ENCODE measurements at regions not wholly inside any gene's neighbourhood (a gene's known extent, or its start where the extent isn't known, plus 50 kb on each side); places are given as distances from the start of the nearest gene placed in this dataset.

- intact Hi-C loops (cut with DNase I): loop anchor here (5.0 kb wide), 2 partner anchors 37 to 57 kb away; no protein-coding TSS in a partner anchor
- no peaks in the 10 kb centered on the region for H3K9me3 ChIP-seq
- no peak overlapping the region for H3K27ac ChIP-seq
- H3K36me3 ChIP-seq: no peaks in the 10 kb centered on the region
- no peak for DNase-seq
- no peak overlapping the region for H3K4me3 ChIP-seq
- H3K4me1 ChIP-seq: peaks cover 3% of the 10 kb centered on the region
- peaks cover 68% of the 10 kb centered on the region for H3K27me3 ChIP-seq
- H3K9ac ChIP-seq (ENCODE audit: low read depth in 2 of 2, low read length in 2 of 2): no peak overlapping the region
- no peak for TF ChIP-seq CTCF (IDR thresholded peaks at IDR 0.05)
These were observed 51.8 kb upstream of the BCOR start for GRCh38 chrX:40149286-40150175.

GRCh38 chrX:40148385-40149285 lies 50.9 kb upstream of the BCOR start:
- intact Hi-C loops (cut with DNase I): loop anchor here (5.0 kb wide), 1 partner anchor 36 kb away; no protein-coding TSS in a partner anchor
- Histone ChIP-seq H3K9me3 (no peaks in the 10 kb centered on the region), H3K4me3 (no peak overlapping the region), H3K9ac (ENCODE audit: low read depth in 2 of 2, low read length in 2 of 2) (peak overlapping the region; percentile 19 to 39), H3K27ac (no peak overlapping the region), H3K36me3 (no peaks in the 10 kb centered on the region), H3K27me3 (peaks cover 62% of the 10 kb centered on the region), H3K4me1 (peaks cover 3% of the 10 kb centered on the region)
- TF ChIP-seq CTCF (IDR thresholded peaks at IDR 0.05): no peak
- peak; percentile 62 for DNase-seq

GRCh38 chrX:40147971-40148370 lies 50.2 kb upstream of the BCOR start:
- H3K27ac ChIP-seq: no peak overlapping the region
- peaks cover 3% of the 10 kb centered on the region for H3K4me1 ChIP-seq

More at GRCh38 chrX:40147971-40148370, 50.2 kb upstream of the BCOR start:
- Histone ChIP-seq H3K9ac (ENCODE audit: low read depth in 2 of 2, low read length in 2 of 2) (no peak overlapping the region), H3K36me3 (no peaks in the 10 kb centered on the region), H3K27me3 (peaks cover 59% of the 10 kb centered on the region), H3K9me3 (no peaks in the 10 kb centered on the region), H3K4me3 (no peak overlapping the region)
- TF ChIP-seq CTCF (IDR thresholded peaks at IDR 0.05): no peak
- no peak for DNase-seq
- intact Hi-C loops (cut with DNase I): loop anchor here (5.0 kb wide), 1 partner anchor 36 kb away; no protein-coding TSS in a partner anchor
